ENCODE measurements at regions not wholly inside any gene's neighbourhood (a gene's known extent, or its start where the extent isn't known, plus 50 kb on each side); places are given as distances from the start of the nearest gene placed in this dataset.

DNA sequence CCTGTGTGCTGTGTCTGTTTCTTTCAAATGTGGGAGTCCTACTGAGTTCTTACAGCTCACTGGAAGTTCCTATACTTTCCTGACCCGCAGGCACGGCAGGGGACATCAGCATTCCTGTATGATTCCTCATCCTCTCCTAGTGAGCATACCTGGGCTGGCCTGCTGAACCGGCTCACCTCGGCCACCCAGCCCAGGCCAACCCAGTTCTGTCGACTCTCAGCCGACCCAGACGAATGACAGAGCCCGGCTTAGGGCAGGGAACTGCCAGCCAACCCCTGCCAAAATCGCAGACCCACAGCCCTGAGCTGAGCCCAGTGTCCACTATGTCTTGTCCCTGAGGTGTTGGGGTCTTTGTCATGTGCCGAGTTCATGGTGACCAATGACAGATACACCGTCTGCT, 339.7 kb downstream of the BRD1 start:
- no peaks in the 10 kb centered on the region for H3K36me3 ChIP-seq
- no peak for DNase-seq
- 37 to 42% methylated on average over 4 to 5 of the region's 11 CpGs for WGBS, 2 donors
- no peak overlapping the region for H3K4me3 ChIP-seq
- intact Hi-C loops (cut with DNase I): no loop called here
- TF ChIP-seq POLR2A (IDR thresholded peaks at IDR 0.05): no peak
- H3K4me1 ChIP-seq: no peaks in the 10 kb centered on the region
- peaks cover 0 to 23% (median 0%) of the 10 kb centered on the region in 4 donors for H3K27me3 ChIP-seq
- H3K9me3 ChIP-seq: no peaks in the 10 kb centered on the region
- H3K27ac ChIP-seq: peak overlapping the region in 2 of 4 donors; percentile 2 to 12

DNA sequence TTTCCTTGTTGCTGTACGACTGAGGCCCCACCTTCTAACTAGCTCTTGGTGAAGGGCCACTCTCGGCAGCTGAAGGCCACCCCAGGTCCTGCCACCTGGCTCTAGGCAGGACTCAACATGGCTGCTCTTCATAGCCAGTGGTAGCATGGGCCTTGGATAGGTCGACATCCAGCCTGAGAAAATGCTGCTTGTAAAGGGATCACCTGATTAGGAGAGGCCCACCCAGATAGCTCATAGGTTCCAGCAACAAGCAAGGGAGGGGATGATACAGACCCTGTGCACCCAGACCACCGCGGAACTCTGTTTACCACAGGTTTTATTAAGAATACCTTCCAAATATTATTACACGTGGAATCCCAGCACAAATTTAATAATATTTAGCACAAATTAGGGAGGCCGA, 341.4 kb downstream of the BRD1 start:
- H3K27me3 ChIP-seq: peaks cover 0 to 40% (median 0%) of the 10 kb centered on the region in 4 donors
- no peaks in the 10 kb centered on the region for H3K9me3 ChIP-seq
- no peaks in the 10 kb centered on the region for H3K36me3 ChIP-seq
- WGBS, 2 donors: 90% methylated on average over 5 to 6 of the region's 7 CpGs
- H3K27ac ChIP-seq: no peak overlapping the region
- no peak overlapping the region for H3K4me3 ChIP-seq
- no peak for DNase-seq
- TF ChIP-seq, protein P1, sequence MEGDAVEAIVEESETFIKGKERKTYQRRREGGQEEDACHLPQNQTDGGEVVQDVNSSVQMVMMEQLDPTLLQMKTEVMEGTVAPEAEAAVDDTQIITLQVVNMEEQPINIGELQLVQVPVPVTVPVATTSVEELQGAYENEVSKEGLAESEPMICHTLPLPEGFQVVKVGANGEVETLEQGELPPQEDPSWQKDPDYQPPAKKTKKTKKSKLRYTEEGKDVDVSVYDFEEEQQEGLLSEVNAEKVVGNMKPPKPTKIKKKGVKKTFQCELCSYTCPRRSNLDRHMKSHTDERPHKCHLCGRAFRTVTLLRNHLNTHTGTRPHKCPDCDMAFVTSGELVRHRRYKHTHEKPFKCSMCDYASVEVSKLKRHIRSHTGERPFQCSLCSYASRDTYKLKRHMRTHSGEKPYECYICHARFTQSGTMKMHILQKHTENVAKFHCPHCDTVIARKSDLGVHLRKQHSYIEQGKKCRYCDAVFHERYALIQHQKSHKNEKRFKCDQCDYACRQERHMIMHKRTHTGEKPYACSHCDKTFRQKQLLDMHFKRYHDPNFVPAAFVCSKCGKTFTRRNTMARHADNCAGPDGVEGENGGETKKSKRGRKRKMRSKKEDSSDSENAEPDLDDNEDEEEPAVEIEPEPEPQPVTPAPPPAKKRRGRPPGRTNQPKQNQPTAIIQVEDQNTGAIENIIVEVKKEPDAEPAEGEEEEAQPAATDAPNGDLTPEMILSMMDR (IDR thresholded peaks at IDR 0.05): no peak
- no peak for TF ChIP-seq POLR2A (IDR thresholded peaks at IDR 0.05)
- intact Hi-C loops (cut with DNase I): no loop called here
- peaks cover 0 to 16% (median 10%) of the 10 kb centered on the region in 3 donors for H3K4me1 ChIP-seq

DNA sequence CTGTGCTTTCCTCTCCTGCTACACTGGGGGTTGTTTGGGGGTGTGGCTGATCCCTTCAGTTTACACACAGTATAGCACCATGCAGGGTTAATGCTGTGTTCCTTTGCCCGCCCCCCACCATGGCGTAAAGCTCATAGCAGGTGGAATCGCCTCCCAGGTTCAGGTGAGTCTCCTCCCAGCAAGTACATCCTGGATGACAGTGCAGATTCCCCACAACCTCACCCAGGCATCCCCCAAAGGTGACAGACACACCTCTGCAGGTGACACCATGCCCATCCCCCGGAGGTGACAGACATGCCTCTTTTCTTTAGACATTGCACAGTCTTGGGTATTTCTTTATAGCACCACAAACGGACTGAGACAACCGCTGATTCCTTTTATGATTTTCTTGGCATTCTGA, 343.7 kb downstream of the BRD1 start:
- no peaks in the 10 kb centered on the region for H3K36me3 ChIP-seq
- WGBS, 2 donors: 73 to 81% methylated on average over 6 of the region's 6 CpGs
- intact Hi-C loops (cut with DNase I): no loop called here
- H3K9me3 ChIP-seq: no peaks in the 10 kb centered on the region
- peaks cover 0 to 40% (median 0%) of the 10 kb centered on the region in 4 donors for H3K27me3 ChIP-seq
- TF ChIP-seq POLR2A (IDR thresholded peaks at IDR 0.05): no peak
- TF ChIP-seq, protein P1 (IDR thresholded peaks at IDR 0.05): no peak
- H3K4me3 ChIP-seq: no peak overlapping the region
- H3K27ac ChIP-seq: no peak overlapping the region
- DNase-seq: no peak
- peaks cover 0 to 17% (median 10%) of the 10 kb centered on the region in 3 donors for H3K4me1 ChIP-seq

DNA sequence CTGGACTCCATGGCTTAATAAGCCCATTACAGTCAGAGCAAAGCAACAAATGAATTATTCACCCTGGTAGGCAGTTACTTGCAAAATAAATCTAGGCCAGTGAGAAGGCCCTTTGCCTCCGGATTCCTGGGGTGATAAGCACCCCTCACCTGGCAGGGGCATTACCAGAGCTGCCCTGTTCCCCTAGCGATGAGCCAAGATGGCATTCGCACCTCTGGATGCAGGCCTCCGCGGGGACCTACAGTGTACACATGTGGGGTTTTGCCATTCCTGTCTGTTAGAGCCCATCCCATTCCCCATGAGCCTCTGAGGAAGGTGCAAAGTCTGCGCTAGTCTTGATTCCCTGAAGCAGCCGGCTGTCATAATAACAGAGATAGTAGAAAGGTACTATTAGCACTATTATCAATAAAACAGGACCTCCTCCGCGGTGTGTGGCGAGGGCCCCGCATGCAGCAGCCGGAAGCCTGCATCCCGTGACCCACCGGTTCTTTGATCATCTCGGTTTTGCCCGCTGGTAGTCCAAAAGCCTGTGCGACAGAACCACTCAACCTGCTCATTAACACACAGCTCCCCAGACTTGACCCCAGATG, 344.3 kb downstream of the BRD1 start:
- 75 to 91% methylated on average over 6 to 7 of the region's 17 CpGs for WGBS, 2 donors
- no peaks in the 10 kb centered on the region for H3K9me3 ChIP-seq
- no peaks in the 10 kb centered on the region for H3K36me3 ChIP-seq
- H3K27ac ChIP-seq: no peak overlapping the region
- intact Hi-C loops (cut with DNase I): no loop called here
- peaks cover 0 to 40% (median 0%) of the 10 kb centered on the region in 4 donors for H3K27me3 ChIP-seq
- H3K4me3 ChIP-seq: no peak overlapping the region
- H3K4me1 ChIP-seq: peaks cover 0 to 17% (median 10%) of the 10 kb centered on the region in 3 donors
- no peak for DNase-seq
- TF ChIP-seq POLR2A (IDR thresholded peaks at IDR 0.05): no peak
- TF ChIP-seq, protein P1 (IDR thresholded peaks at IDR 0.05): no peak

DNA sequence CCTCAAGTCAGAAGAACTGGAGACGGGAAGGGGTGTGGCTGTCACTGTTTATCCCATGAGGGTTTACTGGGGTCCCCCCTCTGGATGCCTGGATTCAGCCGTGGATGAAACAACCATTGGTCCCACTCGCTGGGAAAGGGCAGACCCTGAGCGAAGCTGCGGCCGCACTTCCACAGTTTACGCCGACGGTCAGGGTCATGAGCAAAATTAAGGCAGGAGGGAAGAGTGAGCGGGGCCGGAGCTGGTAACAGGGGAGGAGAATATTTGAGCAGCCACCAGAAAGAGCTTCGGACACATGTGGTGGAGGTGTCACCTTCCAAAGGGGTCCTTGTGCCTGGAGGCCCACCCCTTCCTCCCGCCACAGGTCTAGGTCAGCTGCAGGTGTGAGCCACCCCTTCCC, 344.9 kb downstream of the BRD1 start:
- Histone ChIP-seq H3K27ac (no peak overlapping the region), H3K27me3 (peaks cover 0 to 40% (median 0%) of the 10 kb centered on the region in 4 donors), H3K9me3 (no peaks in the 10 kb centered on the region), H3K4me3 (no peak overlapping the region), H3K4me1 (peaks cover 0 to 17% (median 10%) of the 10 kb centered on the region in 3 donors), H3K36me3 (no peaks in the 10 kb centered on the region)
- no peak for DNase-seq
- no peak for TF ChIP-seq POLR2A (IDR thresholded peaks at IDR 0.05)
- TF ChIP-seq, protein P1 (IDR thresholded peaks at IDR 0.05): no peak
- intact Hi-C loops (cut with DNase I): no loop called here
- WGBS, 2 donors: 91 to 92% methylated on average over 6 to 12 of the region's 13 CpGs

Measured in esophagus squamous epithelium (tissue), 5 donors.